Mesenchymal stem cell (in vitro differentiated cells and primary cell): ENCODE measurements at regions not wholly inside any gene's neighbourhood (a gene's known extent, or its start where the extent isn't known, plus 50 kb on each side); places are given as distances from the start of the nearest gene placed in this dataset.

ENCODE experiments used
- DNase-seq: peaks from one replicate; pipeline ENCODE4 v3.0.0-alpha.2; 2013
- H2AFZ ChIP-seq: one replicate; pipeline ENCODE4 v1.6.1; 2013; ENCODE audit warnings: low read depth, mild to moderate bottlenecking, control low read depth, inconsistent platforms, low read length, moderate library complexity
- H2AK5ac ChIP-seq: 2 replicates; pipeline ENCODE4 v1.6.1; 2013; ENCODE audit warnings: low read length, moderate library complexity, mild to moderate bottlenecking, inconsistent platforms; ENCODE audit not compliant: severe bottlenecking
- H2BK120ac ChIP-seq: one replicate; pipeline ENCODE4 v1.6.1; 2013; ENCODE audit warnings: low read depth, mild to moderate bottlenecking, inconsistent platforms, low read length, moderate library complexity
- H2BK12ac ChIP-seq, 2 experiments: one replicate each; pipeline ENCODE4 v1.6.1; 2013; ENCODE audit warnings: inconsistent platforms in 2 of 2, low read length in 2 of 2, mild to moderate bottlenecking in 2 of 2, moderate library complexity in 2 of 2, control low read depth in 1 of 2
- H2BK15ac ChIP-seq: one replicate; pipeline ENCODE4 v1.6.1; 2013; ENCODE audit warnings: mild to moderate bottlenecking, low read depth, inconsistent platforms; ENCODE audit not compliant: poor library complexity, severe bottlenecking
- H2BK5ac ChIP-seq: 2 replicates; pipeline ENCODE4 v1.6.1; 2013; ENCODE audit warnings: low read depth, mild to moderate bottlenecking, low read length, control low read depth, inconsistent platforms; ENCODE audit not compliant: poor library complexity, severe bottlenecking
- H3K14ac ChIP-seq, 2 experiments: one replicate each; pipeline ENCODE4 v1.6.1; 2013; ENCODE audit warnings: inconsistent platforms in 2 of 2, low read length in 2 of 2, control low read depth in 1 of 2, mild to moderate bottlenecking in 1 of 2, moderate library complexity in 1 of 2
- H3K18ac ChIP-seq, 2 experiments: one replicate each; pipeline ENCODE4 v1.6.1; 2013; ENCODE audit warnings: inconsistent platforms in 2 of 2, low read length in 2 of 2, control low read depth in 1 of 2, low read depth in 1 of 2, mild to moderate bottlenecking in 1 of 2
- H3K23ac ChIP-seq, 2 experiments: one replicate each; pipeline ENCODE4 v1.6.1; 2013; ENCODE audit warnings: inconsistent platforms in 2 of 2, low read length in 2 of 2, mild to moderate bottlenecking in 2 of 2, moderate library complexity in 2 of 2, control low read depth in 1 of 2
- H3K27ac ChIP-seq: 2 replicates; pipeline ENCODE4 v1.5.1; 2013; ENCODE audit warnings: mild to moderate bottlenecking, moderate library complexity, low read length, control low read depth, inconsistent platforms; ENCODE audit not compliant: poor library complexity, severe bottlenecking
- H3K27me3 ChIP-seq, 2 experiments: 2 replicates each; pipeline versions ENCODE4 v1.6.1 to v1.7.0; 2013; ENCODE audit warnings: low read length in 2 of 2, mild to moderate bottlenecking in 2 of 2, moderate library complexity in 2 of 2, control low read depth in 1 of 2, inconsistent platforms in 1 of 2; ENCODE audit not compliant: control insufficient read depth in 1 of 2, insufficient read depth in 1 of 2
- H3K36me3 ChIP-seq, 2 experiments: 2 replicates each; pipeline versions ENCODE4 v1.6.1 to v1.7.0; 2013; ENCODE audit warnings: low read length in 2 of 2, control low read depth in 1 of 2, inconsistent platforms in 1 of 2, low read depth in 1 of 2, mild to moderate bottlenecking in 1 of 2; ENCODE audit not compliant: insufficient read depth in 2 of 2, control insufficient read depth in 1 of 2
- H3K4ac ChIP-seq, 2 experiments: one replicate each; pipeline ENCODE4 v1.6.1; 2013; ENCODE audit warnings: inconsistent platforms in 2 of 2, low read length in 2 of 2, mild to moderate bottlenecking in 2 of 2, moderate library complexity in 2 of 2, control low read depth in 1 of 2, low read depth in 1 of 2
- H3K4me1 ChIP-seq: 2 replicates; pipeline ENCODE4 v1.6.1; 2013; ENCODE audit warnings: low read depth, low read length, control low read depth; ENCODE audit not compliant: control insufficient read depth, insufficient read depth
- H3K4me2 ChIP-seq: 2 replicates; pipeline ENCODE4 v1.6.1; 2013; ENCODE audit warnings: low read length, mild to moderate bottlenecking, inconsistent platforms; ENCODE audit not compliant: poor library complexity, severe bottlenecking
- H3K4me3 ChIP-seq, 2 experiments: 2 replicates each; pipeline versions ENCODE4 v1.5.1 to v1.7.0; 2013; ENCODE audit warnings: low read length in 2 of 2, mild to moderate bottlenecking in 2 of 2, control low read depth in 1 of 2, low read depth in 1 of 2; ENCODE audit not compliant: insufficient read depth in 1 of 2
- H3K79me1 ChIP-seq: replicated peaks from 2 replicates; pipeline ENCODE4 v1.6.1; 2013; ENCODE audit warnings: mild to moderate bottlenecking, control low read depth, low read length, inconsistent platforms; ENCODE audit not compliant: poor library complexity, severe bottlenecking
- H3K9ac ChIP-seq: 2 replicates; pipeline ENCODE4 v1.7.0; 2013; ENCODE audit warnings: mild to moderate bottlenecking, low read length, moderate library complexity
- H3K9me3 ChIP-seq: 2 replicates; pipeline ENCODE4 v1.7.0; 2013; ENCODE audit warnings: mild to moderate bottlenecking, low read length; ENCODE audit not compliant: control insufficient read depth
- H4K8ac ChIP-seq: one replicate; pipeline ENCODE4 v1.6.1; 2013; ENCODE audit warnings: inconsistent platforms, mild to moderate bottlenecking, low read length, moderate library complexity
- H4K91ac ChIP-seq: one replicate; pipeline ENCODE4 v1.6.1; 2013; ENCODE audit warnings: mild to moderate bottlenecking, low read length, inconsistent platforms
- WGBS: methylation state at CpG from one replicate; pipeline ENCODE4 v1.1.7; 2013; ENCODE audit warnings: mixed read lengths; 5-methylcytosine and 5-hydroxymethylcytosine counted together

DNA sequence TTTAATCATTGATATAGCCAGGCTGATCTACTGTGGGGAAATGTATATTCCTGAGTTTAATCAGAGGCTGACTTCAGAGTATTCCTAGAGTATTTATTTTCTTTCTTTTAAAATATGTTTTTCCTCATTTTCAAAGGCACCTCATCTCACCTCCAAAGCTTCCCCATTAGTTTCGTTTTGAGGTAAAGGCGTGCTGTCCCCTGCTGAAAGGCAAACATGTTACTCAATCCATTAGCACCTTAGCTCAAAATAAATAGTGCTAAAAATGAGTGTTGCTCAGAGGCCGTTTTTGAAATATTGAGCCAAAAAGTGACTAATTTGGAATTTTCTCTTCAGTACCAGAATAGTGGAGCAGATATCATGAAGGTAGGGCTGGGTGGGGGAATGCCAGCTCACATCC is 386.2 kb downstream of the SOX11 start:
- Histone ChIP-seq H3K14ac (no peak overlapping the region), H3K36me3 (no peaks in the 10 kb centered on the region), H3K27me3 (no peaks in the 10 kb centered on the region), H3K9me3 (no peaks in the 10 kb centered on the region), H3K4me3 (no peak overlapping the region), H2BK120ac (no peak overlapping the region), H3K18ac (no peak overlapping the region), H3K4me2 (no peak overlapping the region), H2BK12ac (no peak overlapping the region), H3K4ac (no peak overlapping the region), H2BK5ac (no peak overlapping the region), H3K79me1 (no peaks in the 10 kb centered on the region), H2AFZ (no peak overlapping the region), H3K4me1 (no peaks in the 10 kb centered on the region), H2AK5ac (no peak overlapping the region), H3K9ac (no peak overlapping the region), H4K91ac (no peak overlapping the region), H3K27ac (no peak overlapping the region), H2BK15ac (no peak overlapping the region), H3K23ac (no peak overlapping the region), H4K8ac (no peak overlapping the region)
- no peak for DNase-seq
- WGBS = 52% methylated on average over 3 of the region's 3 CpGs

GRCh38 chr2:6079405-6079804 is 387.2 kb downstream of the SOX11 start:
- no peak overlapping the region for H4K8ac ChIP-seq
- H2BK5ac ChIP-seq = no peak overlapping the region
- H3K79me1 ChIP-seq = no peaks in the 10 kb centered on the region
- no peak overlapping the region for H3K27ac ChIP-seq
- H3K14ac ChIP-seq = no peak overlapping the region
- H2BK12ac ChIP-seq = no peak overlapping the region
- no peaks in the 10 kb centered on the region for H3K9me3 ChIP-seq
- H2BK120ac ChIP-seq = no peak overlapping the region
- 93% methylated on average over 4 of the region's 5 CpGs for WGBS
- no peak overlapping the region for H4K91ac ChIP-seq
- H3K23ac ChIP-seq = no peak overlapping the region
- H3K4me1 ChIP-seq = no peaks in the 10 kb centered on the region
- H3K4me2 ChIP-seq = no peak overlapping the region
- no peak overlapping the region for H3K9ac ChIP-seq
- no peak for DNase-seq
- no peaks in the 10 kb centered on the region for H3K27me3 ChIP-seq
- H2AFZ ChIP-seq = no peak overlapping the region
- H2BK15ac ChIP-seq = no peak overlapping the region
- H3K4ac ChIP-seq = no peak overlapping the region
- H2AK5ac ChIP-seq = no peak overlapping the region
- no peak overlapping the region for H3K4me3 ChIP-seq
- H3K36me3 ChIP-seq = no peaks in the 10 kb centered on the region
- H3K18ac ChIP-seq = no peak overlapping the region

GRCh38 chr2:6080932-6081753 is 389.0 kb downstream of the SOX11 start:
- Histone ChIP-seq H2AFZ (no peak overlapping the region), H3K9ac (no peak overlapping the region), H3K27ac (no peak overlapping the region), H3K27me3 (no peaks in the 10 kb centered on the region), H3K36me3 (no peaks in the 10 kb centered on the region), H2BK15ac (no peak overlapping the region), H2BK5ac (no peak overlapping the region), H3K4me1 (no peaks in the 10 kb centered on the region), H2AK5ac (no peak overlapping the region), H4K91ac (no peak overlapping the region), H3K4ac (no peak overlapping the region), H2BK12ac (no peak overlapping the region), H3K4me3 (no peak overlapping the region), H3K79me1 (no peaks in the 10 kb centered on the region), H2BK120ac (no peak overlapping the region), H3K14ac (no peak overlapping the region), H4K8ac (no peak overlapping the region), H3K18ac (no peak overlapping the region), H3K4me2 (no peak overlapping the region), H3K9me3 (peaks cover 8% of the 10 kb centered on the region), H3K23ac (no peak overlapping the region)
- 91% methylated on average over 21 of the region's 22 CpGs for WGBS
- DNase-seq = no peak

- Histone ChIP-seq H3K4me3 (no peak overlapping the region), H3K4me1 (no peaks in the 10 kb centered on the region), H3K9ac (no peak overlapping the region), H3K18ac (no peak overlapping the region), H2AFZ (no peak overlapping the region), H3K9me3 (peaks cover 8% of the 10 kb centered on the region), H2BK15ac (no peak overlapping the region), H3K14ac (no peak overlapping the region), H4K91ac (no peak overlapping the region), H2AK5ac (no peak overlapping the region), H3K36me3 (no peaks in the 10 kb centered on the region), H4K8ac (no peak overlapping the region), H3K4ac (no peak overlapping the region), H3K79me1 (no peaks in the 10 kb centered on the region), H3K27ac (no peak overlapping the region), H3K23ac (no peak overlapping the region), H2BK5ac (no peak overlapping the region), H3K27me3 (no peaks in the 10 kb centered on the region), H2BK120ac (no peak overlapping the region), H3K4me2 (no peak overlapping the region), H2BK12ac (no peak overlapping the region)
- no peak for DNase-seq
- WGBS = 88% methylated on average over 3 of the region's 5 CpGs
These were observed 389.9 kb downstream of the SOX11 start for GRCh38 chr2:6081955-6082624.
